ENCODE measurements at regions not wholly inside any gene's neighbourhood (a gene's known extent, or its start where the extent isn't known, plus 50 kb on each side); places are given as distances from the start of the nearest gene placed in this dataset.

DNA sequence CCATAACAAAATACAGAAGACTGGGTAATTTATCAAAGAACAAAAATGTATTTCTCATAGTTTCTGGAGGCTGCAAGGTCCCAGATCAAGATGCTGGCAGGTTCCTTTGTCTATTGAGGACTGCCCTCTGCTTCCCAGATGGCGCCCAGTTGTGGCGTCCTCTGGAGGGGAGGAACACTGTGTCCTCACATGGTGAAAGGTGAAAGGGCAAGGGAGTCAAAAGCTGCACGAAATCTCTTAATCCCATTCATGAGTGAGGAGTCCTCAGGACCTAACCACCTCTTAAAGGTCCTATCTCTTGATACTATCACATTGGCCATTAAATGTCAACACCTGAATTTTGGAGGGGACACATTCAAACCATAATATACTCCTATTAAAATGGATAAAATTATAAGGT is 79.3 kb upstream of the IRF2BP2 start:
- Mint-ChIP-seq H3K4me3 (no peak overlapping the region), H3K36me3 (ENCODE audit: low read depth) (peaks cover 9% of the 10 kb centered on the region), H3K9me3 (peaks cover 5% of the 10 kb centered on the region; the same call in 1 of the 2 replicates), H3K4me1 (ENCODE audit: low read depth) (peaks cover 4% of the 10 kb centered on the region), H3K27me3 (ENCODE audit: insufficient read depth) (no peaks in the 10 kb centered on the region), H3K27ac (no peak overlapping the region)
- no peak for DNase-seq
- TF ChIP-seq, protein P1, sequence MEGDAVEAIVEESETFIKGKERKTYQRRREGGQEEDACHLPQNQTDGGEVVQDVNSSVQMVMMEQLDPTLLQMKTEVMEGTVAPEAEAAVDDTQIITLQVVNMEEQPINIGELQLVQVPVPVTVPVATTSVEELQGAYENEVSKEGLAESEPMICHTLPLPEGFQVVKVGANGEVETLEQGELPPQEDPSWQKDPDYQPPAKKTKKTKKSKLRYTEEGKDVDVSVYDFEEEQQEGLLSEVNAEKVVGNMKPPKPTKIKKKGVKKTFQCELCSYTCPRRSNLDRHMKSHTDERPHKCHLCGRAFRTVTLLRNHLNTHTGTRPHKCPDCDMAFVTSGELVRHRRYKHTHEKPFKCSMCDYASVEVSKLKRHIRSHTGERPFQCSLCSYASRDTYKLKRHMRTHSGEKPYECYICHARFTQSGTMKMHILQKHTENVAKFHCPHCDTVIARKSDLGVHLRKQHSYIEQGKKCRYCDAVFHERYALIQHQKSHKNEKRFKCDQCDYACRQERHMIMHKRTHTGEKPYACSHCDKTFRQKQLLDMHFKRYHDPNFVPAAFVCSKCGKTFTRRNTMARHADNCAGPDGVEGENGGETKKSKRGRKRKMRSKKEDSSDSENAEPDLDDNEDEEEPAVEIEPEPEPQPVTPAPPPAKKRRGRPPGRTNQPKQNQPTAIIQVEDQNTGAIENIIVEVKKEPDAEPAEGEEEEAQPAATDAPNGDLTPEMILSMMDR (IDR thresholded peaks at IDR 0.05): no peak

DNA sequence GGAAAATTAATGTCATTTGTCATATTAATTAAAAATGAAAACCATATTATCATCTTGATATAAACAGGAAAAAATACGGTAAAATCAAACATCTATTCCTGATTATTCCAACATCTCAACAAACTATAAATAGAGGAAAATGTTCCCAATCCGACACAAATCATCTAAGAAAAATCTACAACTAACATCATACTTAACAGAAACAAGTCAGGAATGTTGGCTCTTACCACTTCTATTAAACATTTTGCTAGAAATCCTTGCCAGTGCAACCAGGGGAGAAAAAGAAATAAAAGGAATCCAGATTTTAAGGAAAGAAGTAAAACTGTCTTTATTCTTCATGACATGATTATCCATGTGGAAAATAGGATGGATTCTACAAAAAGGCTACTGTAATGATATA is 77.0 kb upstream of the IRF2BP2 start:
- no peak for DNase-seq
- TF ChIP-seq, protein P1 (IDR thresholded peaks at IDR 0.05): no peak
- Mint-ChIP-seq H3K9me3 (peaks cover 5% of the 10 kb centered on the region; the same call in 1 of the 2 replicates), H3K36me3 (ENCODE audit: low read depth) (peaks cover 9% of the 10 kb centered on the region), H3K4me3 (no peak overlapping the region), H3K27me3 (ENCODE audit: insufficient read depth) (no peaks in the 10 kb centered on the region), H3K27ac (no peak overlapping the region), H3K4me1 (ENCODE audit: low read depth) (peaks cover 12% of the 10 kb centered on the region)

DNA sequence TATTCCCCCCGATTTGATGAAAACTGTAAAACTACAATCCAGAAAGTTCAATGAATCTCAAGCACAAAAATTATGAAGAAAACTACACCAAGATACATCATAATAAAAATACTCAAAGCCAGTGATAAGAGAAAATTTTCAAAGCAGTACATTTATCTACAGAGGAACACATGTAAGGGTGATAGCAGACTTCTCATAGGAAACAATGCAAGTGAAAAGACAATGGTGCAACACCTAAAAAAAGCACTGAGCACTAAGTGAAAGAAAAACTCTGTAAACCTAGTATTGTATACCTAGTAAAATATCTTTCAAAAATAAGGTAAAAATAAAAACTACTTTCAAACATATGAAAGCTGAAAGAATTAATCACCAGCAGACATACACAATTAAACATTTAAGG is 76.1 kb upstream of the IRF2BP2 start:
- peaks cover 9% of the 10 kb centered on the region for H3K36me3 Mint-ChIP-seq (ENCODE audit: low read depth)

DNA sequence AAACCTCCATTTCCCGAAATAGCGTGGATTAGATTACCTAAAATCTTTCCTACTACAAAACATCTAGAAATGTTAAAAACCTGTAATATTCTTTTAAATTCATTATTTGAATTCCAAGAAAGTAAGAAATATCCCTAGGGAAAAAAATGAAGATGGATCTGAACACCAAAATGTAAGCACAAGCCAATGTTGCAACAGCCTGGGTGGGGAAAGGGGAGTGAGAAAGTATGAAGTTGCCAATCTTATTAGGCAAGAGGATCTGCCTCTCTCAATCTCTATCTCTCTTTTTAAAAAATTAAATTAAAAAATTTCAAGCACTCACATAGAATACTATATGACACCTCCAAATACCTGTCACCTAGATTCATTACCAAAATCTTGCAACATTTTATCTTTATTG is 74.9 kb upstream of the IRF2BP2 start:
- TF ChIP-seq, protein P1 (IDR thresholded peaks at IDR 0.05): no peak
- H3K36me3 Mint-ChIP-seq (ENCODE audit: low read depth): peaks cover 9% of the 10 kb centered on the region
- H3K9me3 Mint-ChIP-seq: peaks cover 5% of the 10 kb centered on the region; the same call in 1 of the 2 replicates
- no peak overlapping the region for H3K27ac Mint-ChIP-seq
- H3K4me3 Mint-ChIP-seq: no peak overlapping the region
- DNase-seq: no peak
- H3K4me1 Mint-ChIP-seq (ENCODE audit: low read depth): peaks cover 12% of the 10 kb centered on the region
- H3K27me3 Mint-ChIP-seq (ENCODE audit: insufficient read depth): no peaks in the 10 kb centered on the region

More for the DNA sequence above, 76.1 kb upstream of the IRF2BP2 start:
- Mint-ChIP-seq H3K27ac (no peak overlapping the region), H3K4me1 (ENCODE audit: low read depth) (peaks cover 12% of the 10 kb centered on the region), H3K9me3 (peaks cover 5% of the 10 kb centered on the region; the same call in 1 of the 2 replicates), H3K4me3 (no peak overlapping the region), H3K27me3 (ENCODE audit: insufficient read depth) (no peaks in the 10 kb centered on the region)
- TF ChIP-seq, protein P1 (IDR thresholded peaks at IDR 0.05): no peak
- no peak for DNase-seq

DNA sequence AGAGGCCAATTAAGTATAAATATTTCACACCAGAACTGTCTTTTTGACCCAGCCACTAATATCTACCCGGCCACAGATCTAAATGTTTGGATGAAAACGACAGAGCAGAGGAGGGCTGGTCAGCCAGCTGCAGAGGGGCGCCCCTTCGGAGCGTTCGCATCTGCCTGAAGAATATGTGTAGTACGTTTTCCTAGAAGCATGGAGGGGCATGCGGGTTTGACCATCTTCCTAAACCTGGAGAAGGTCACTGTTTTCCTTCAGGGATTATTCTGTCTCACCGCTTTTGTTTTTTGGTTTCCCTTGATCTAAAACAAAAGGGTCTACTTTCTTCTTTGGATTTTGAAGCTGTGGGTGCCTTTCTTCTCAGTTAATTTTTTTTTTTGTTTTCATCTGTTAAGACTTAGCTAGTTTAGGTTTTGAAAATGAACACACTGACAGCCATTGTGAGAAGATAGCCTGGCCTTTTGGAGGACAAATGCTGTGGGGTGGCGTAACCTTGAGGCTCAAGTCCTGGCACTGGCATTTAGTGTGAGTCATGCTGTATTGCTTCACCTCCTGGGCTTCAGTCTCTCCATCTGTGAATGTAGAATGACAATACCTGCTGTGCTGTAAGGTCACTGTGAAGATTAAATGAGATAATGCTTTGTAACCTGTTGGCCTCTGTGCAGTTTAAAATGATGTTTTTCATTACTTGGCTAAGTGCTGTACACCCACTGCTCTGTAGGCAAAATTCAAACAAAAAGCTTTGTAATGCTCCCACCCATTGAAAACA is 74.1 kb upstream of the IRF2BP2 start:
- no peak overlapping the region for H3K27ac Mint-ChIP-seq

More for the DNA sequence above, 74.1 kb upstream of the IRF2BP2 start:
- DNase-seq: peak; percentile 29
- H3K27me3 Mint-ChIP-seq (ENCODE audit: insufficient read depth): no peaks in the 10 kb centered on the region
- peaks cover 9% of the 10 kb centered on the region for H3K36me3 Mint-ChIP-seq (ENCODE audit: low read depth)
- H3K4me1 Mint-ChIP-seq (ENCODE audit: low read depth): peaks cover 12% of the 10 kb centered on the region
- no peak overlapping the region for H3K4me3 Mint-ChIP-seq
- TF ChIP-seq, protein P1 (IDR thresholded peaks at IDR 0.05): no peak
- peaks cover 5% of the 10 kb centered on the region; the same call in 1 of the 2 replicates for H3K9me3 Mint-ChIP-seq
